HEK293 (cell line): ENCODE measurements at regions not wholly inside any gene's neighbourhood (a gene's known extent, or its start where the extent isn't known, plus 50 kb on each side); places are given as distances from the start of the nearest gene placed in this dataset.

Experiments
- CTCF ChIP-seq: fragments of 450-650 bp; formaldehyde crosslinking; IDR thresholded peaks from 2 replicates; pipeline ENCODE4 v1.5.1; 2016; ENCODE audit warnings: missing biosample characterization, missing genetic modification characterization
- HOXC10 ChIP-seq: sonication (generic); formaldehyde crosslinking; IDR thresholded peaks from 2 replicates; pipeline ENCODE4 v1.8.1; 2023; ENCODE audit warnings: mild to moderate bottlenecking, missing genetic modification reagents
- ZNF146 ChIP-seq: fragments of 450-650 bp; formaldehyde crosslinking; IDR thresholded peaks from 2 replicates; pipeline ENCODE4 v1.5.1; 2016; ENCODE audit warnings: missing biosample characterization, missing genetic modification characterization
- ZNF274 ChIP-seq, 2 experiments: fragments of 200-500 bp in 1 of 2; fragments of 450-650 bp in 1 of 2; sonication (Bioruptor generic) in 1 of 2; formaldehyde crosslinking in 1 of 2; IDR thresholded peaks; 2 replicates each; pipeline versions ENCODE4 v1.5.1 to v1.6.1; 2014 to 2016; ENCODE audit warnings: borderline replicate concordance in 1 of 2, inconsistent platforms in 1 of 2, low read length in 1 of 2, missing biosample characterization in 1 of 2, missing genetic modification characterization in 1 of 2
- ZNF354C ChIP-seq: fragments of 450-650 bp; formaldehyde crosslinking; IDR thresholded peaks from 2 replicates; pipeline ENCODE4 v1.5.1; 2016; ENCODE audit warnings: missing biosample characterization, missing genetic modification characterization, low read depth, borderline replicate concordance
- ZNF423 ChIP-seq: fragments of 450-650 bp; formaldehyde crosslinking; IDR thresholded peaks from 2 replicates; pipeline ENCODE4 v1.5.1; 2016; ENCODE audit warnings: missing biosample characterization, missing genetic modification characterization
- ZNF449 ChIP-seq: fragments of 450-650 bp; formaldehyde crosslinking; IDR thresholded peaks from 2 replicates; pipeline ENCODE4 v1.5.1; 2017; ENCODE audit warnings: missing biosample characterization, mild to moderate bottlenecking, missing genetic modification characterization, moderate library complexity

- no peak for TF ChIP-seq ZNF146 (tag by site-specific recombination)
- TF ChIP-seq ZNF274 (IDR thresholded peaks at IDR 0.05; ENCODE audit: low read length) = no peak
- TF ChIP-seq ZNF274 (tag by site-specific recombination; IDR thresholded peaks at IDR 0.05; ENCODE audit: borderline replicate concordance) = no peak
- TF ChIP-seq ZNF423 (tag by site-specific recombination) = no peak
- no peak for TF ChIP-seq ZNF449 (tag by site-specific recombination)
- no peak for TF ChIP-seq ZNF354C (tag by site-specific recombination)
- no peak for TF ChIP-seq HOXC10
- TF ChIP-seq CTCF (tag by site-specific recombination) = no peak
Measured at GRCh38 chr9:33649463-33649862, 125.4 kb downstream of the ANKRD18B start.
